A204.1 (cell line): ENCODE measurements at regions not wholly inside any gene's neighbourhood (a gene's known extent, or its start where the extent isn't known, plus 50 kb on each side); places are given as distances from the start of the nearest gene placed in this dataset.
"Not testable (repeated sequence)": the region's sequence is repeated elsewhere in the genome, so short reads cannot be mapped to it uniquely, and the experiment has no call there.

Source experiments
- FAIRE-seq: peaks from 2 replicates; lab custom pipeline; 2012; peaks lifted over from hg19 to GRCh38; lab: Jason Lieb, UNC

- FAIRE-seq: no peak
These were observed 478.9 kb upstream of the LMO3 start for GRCh38 chr12:17084831-17085230.

- no peak for FAIRE-seq
These were observed 473.4 kb upstream of the LMO3 start for GRCh38 chr12:17079251-17079909.

GRCh38 chr12:17077594-17077993 is 471.6 kb upstream of the LMO3 start:
- no peak for FAIRE-seq

- no peak for FAIRE-seq
These were observed 470.8 kb upstream of the LMO3 start for GRCh38 chr12:17076811-17077210.

GRCh38 chr12:17076028-17076744 is 470.2 kb upstream of the LMO3 start:
- no peak for FAIRE-seq

- FAIRE-seq: no peak
These were observed 458.9 kb upstream of the LMO3 start for GRCh38 chr12:17064834-17065233.

GRCh38 chr12:17062267-17063036 is 456.5 kb upstream of the LMO3 start:
- no peak for FAIRE-seq

- no peak for FAIRE-seq
These were observed 454.3 kb upstream of the LMO3 start for GRCh38 chr12:17060260-17060659.

- FAIRE-seq: no peak
These were observed 450.6 kb upstream of the LMO3 start for GRCh38 chr12:17056546-17056945.

GRCh38 chr12:17038923-17039322 is 433.0 kb upstream of the LMO3 start:
- no peak for FAIRE-seq

- no peak for FAIRE-seq
These were observed 429.4 kb upstream of the LMO3 start for GRCh38 chr12:17035372-17035771.

GRCh38 chr12:17030338-17030737 is 424.4 kb upstream of the LMO3 start:
- FAIRE-seq: no peak

GRCh38 chr12:17028348-17028747 is 422.4 kb upstream of the LMO3 start:
- no peak for FAIRE-seq

- FAIRE-seq: not testable (repeated sequence)
These were observed 419.5 kb upstream of the LMO3 start for GRCh38 chr12:17025424-17025823.

GRCh38 chr12:17020765-17021164 is 414.8 kb upstream of the LMO3 start:
- FAIRE-seq: no peak

GRCh38 chr12:17017402-17017801 is 411.4 kb upstream of the LMO3 start:
- FAIRE-seq: no peak

GRCh38 chr12:17016116-17016864 is 410.3 kb upstream of the LMO3 start:
- no peak for FAIRE-seq

GRCh38 chr12:17015501-17015900 is 409.5 kb upstream of the LMO3 start:
- no peak for FAIRE-seq

GRCh38 chr12:17007442-17008040 is 401.6 kb upstream of the LMO3 start:
- FAIRE-seq: not testable (repeated sequence)

GRCh38 chr12:16998538-16998937 is 392.6 kb upstream of the LMO3 start:
- FAIRE-seq: not testable (repeated sequence)

- no peak for FAIRE-seq
These were observed 378.5 kb upstream of the LMO3 start for GRCh38 chr12:16984484-16984883.
